ENCODE measurements at regions not wholly inside any gene's neighbourhood (a gene's known extent, or its start where the extent isn't known, plus 50 kb on each side); places are given as distances from the start of the nearest gene placed in this dataset.

GRCh38 chr17:73740370-73740769 lies 96.1 kb upstream of the SDK2 start:
- no peak for TF ChIP-seq CTCF (IDR thresholded peaks at IDR 0.05)
- TF ChIP-seq ATF3 (CRISPR knock-in tag; conservative IDR thresholded peaks at IDR 0.05), result no peak
- TF ChIP-seq ESRRA (CRISPR knock-in tag; IDR thresholded peaks at IDR 0.05; ENCODE audit: borderline replicate concordance), result no peak
